ENCODE measurements at regions not wholly inside any gene's neighbourhood (a gene's known extent, or its start where the extent isn't known, plus 50 kb on each side); places are given as distances from the start of the nearest gene placed in this dataset.

- TF ChIP-seq POLR2A (IDR thresholded peaks at IDR 0.05): no peak
- no peak for TF ChIP-seq EP300 (IDR thresholded peaks at IDR 0.05)
- TF ChIP-seq, protein P1, sequence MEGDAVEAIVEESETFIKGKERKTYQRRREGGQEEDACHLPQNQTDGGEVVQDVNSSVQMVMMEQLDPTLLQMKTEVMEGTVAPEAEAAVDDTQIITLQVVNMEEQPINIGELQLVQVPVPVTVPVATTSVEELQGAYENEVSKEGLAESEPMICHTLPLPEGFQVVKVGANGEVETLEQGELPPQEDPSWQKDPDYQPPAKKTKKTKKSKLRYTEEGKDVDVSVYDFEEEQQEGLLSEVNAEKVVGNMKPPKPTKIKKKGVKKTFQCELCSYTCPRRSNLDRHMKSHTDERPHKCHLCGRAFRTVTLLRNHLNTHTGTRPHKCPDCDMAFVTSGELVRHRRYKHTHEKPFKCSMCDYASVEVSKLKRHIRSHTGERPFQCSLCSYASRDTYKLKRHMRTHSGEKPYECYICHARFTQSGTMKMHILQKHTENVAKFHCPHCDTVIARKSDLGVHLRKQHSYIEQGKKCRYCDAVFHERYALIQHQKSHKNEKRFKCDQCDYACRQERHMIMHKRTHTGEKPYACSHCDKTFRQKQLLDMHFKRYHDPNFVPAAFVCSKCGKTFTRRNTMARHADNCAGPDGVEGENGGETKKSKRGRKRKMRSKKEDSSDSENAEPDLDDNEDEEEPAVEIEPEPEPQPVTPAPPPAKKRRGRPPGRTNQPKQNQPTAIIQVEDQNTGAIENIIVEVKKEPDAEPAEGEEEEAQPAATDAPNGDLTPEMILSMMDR (IDR thresholded peaks at IDR 0.05): no peak
Observed at GRCh38 chr4:189069772-189070171, 870.9 kb upstream of the FRG1 start.
